Caco-2 (cell line): ENCODE measurements at regions not wholly inside any gene's neighbourhood (a gene's known extent, or its start where the extent isn't known, plus 50 kb on each side); places are given as distances from the start of the nearest gene placed in this dataset.

Experiments
- BruUV-seq: library from RNA; stranded (reverse); fragments of 400-500 nt; replicated peaks from 2 replicates; lab custom pipeline; 2021; lab: Mats Ljungman, UMichigan
- CTCF ChIA-PET: fragments of 300-600 bp; sonication (Branson Sonifier 250); formaldehyde crosslinking; loops from one replicate; lab custom pipeline; 2022; ENCODE audit warnings: antibody characterized with exemption; lab: Charles Lee
- POLR2A ChIA-PET: fragments of 300-600 bp; sonication (Branson Sonifier 250); formaldehyde crosslinking; loops from one replicate; lab custom pipeline; 2022; ENCODE audit warnings: antibody characterized with exemption; lab: Charles Lee
- DNase-seq, 2 experiments: peaks; one replicate each; pipeline versions ENCODE4 v3.0.0 to v3.0.0-alpha.2; 2020 to 2022
- H3K27me3 ChIP-seq: replicated peaks from 2 replicates; pipeline ENCODE4 v1.6.0; 2011; ENCODE audit warnings: low read length; ENCODE audit not compliant: control insufficient read depth, insufficient read depth
- H3K36me3 ChIP-seq: 2 replicates; pipeline ENCODE4 v1.5.1; 2011; ENCODE audit warnings: low read length; ENCODE audit not compliant: control insufficient read depth, insufficient read depth
- H3K4me1 ChIP-seq: fragments of 250-450 bp; sonication (Bioruptor Pico); 2 replicates; pipeline ENCODE4 v1.5.1; 2020; ENCODE audit warnings: mild to moderate bottlenecking
- H3K4me3 ChIP-seq: 2 replicates; pipeline ENCODE4 v1.5.1; 2011; ENCODE audit warnings: low read depth, mild to moderate bottlenecking, control low read depth, low read length
- H3K9me3 ChIP-seq: fragments of 250-450 bp; sonication (Bioruptor Pico); 2 replicates; pipeline ENCODE4 v1.5.1; 2020; ENCODE audit warnings: mild to moderate bottlenecking, moderate library complexity
- H3K27ac Mint-ChIP-seq: one replicate; pipeline ENCODE4 v1.8.0; 2022; ENCODE audit warnings: mixed read lengths; ENCODE audit not compliant: unreplicated experiment
- H3K27me3 Mint-ChIP-seq: one replicate; pipeline ENCODE4 v1.8.0; 2022; ENCODE audit warnings: mixed read lengths; ENCODE audit not compliant: insufficient read depth, unreplicated experiment
- H3K36me3 Mint-ChIP-seq: one replicate; pipeline ENCODE4 v1.8.0; 2022; ENCODE audit warnings: mild to moderate bottlenecking, mixed read lengths; ENCODE audit not compliant: insufficient read depth, unreplicated experiment
- H3K4me1 Mint-ChIP-seq: one replicate; pipeline ENCODE4 v1.8.0; 2022; ENCODE audit warnings: low read depth, mixed read lengths; ENCODE audit not compliant: unreplicated experiment
- H3K4me3 Mint-ChIP-seq: one replicate; pipeline ENCODE4 v1.8.0; 2022; ENCODE audit warnings: mild to moderate bottlenecking, moderate library complexity, mixed read lengths; ENCODE audit not compliant: unreplicated experiment
- H3K9me3 Mint-ChIP-seq: one replicate; pipeline ENCODE4 v1.8.0; 2022; ENCODE audit warnings: mixed read lengths; ENCODE audit not compliant: unreplicated experiment
- CTCF ChIP-seq, 2 experiments: fragments of 200-600 bp in 1 of 2; IDR thresholded peaks; 1 replicate in 1 of 2; 2 replicates in 1 of 2; pipeline versions ENCODE4 v1.5.1 to v1.8.0; 2011 to 2022; ENCODE audit warnings: antibody characterized with exemption in 1 of 2, control low read depth in 1 of 2, inconsistent platforms in 1 of 2, low read depth in 1 of 2, low read length in 1 of 2, mild to moderate bottlenecking in 1 of 2, moderate library complexity in 1 of 2; ENCODE audit not compliant: insufficient read depth in 1 of 2, severe bottlenecking in 1 of 2, unreplicated experiment in 1 of 2
- intact Hi-C: fragments of 100-400 bp; cut with micrococcal nuclease; formaldehyde crosslinking; loops from one replicate; pipeline ENCODE4 v1.10.0; 2022; ENCODE audit not compliant: unreplicated experiment

- TF ChIP-seq CTCF (IDR thresholded peaks at IDR 0.05; ENCODE audit: insufficient read depth in 1 of 2, low read depth in 1 of 2, low read length in 1 of 2, severe bottlenecking in 1 of 2, unreplicated experiment in 1 of 2) = no peak
- no peak for DNase-seq
- Histone ChIP-seq H3K9me3 (no peaks in the 10 kb centered on the region), H3K27me3 (no peaks in the 10 kb centered on the region), H3K4me3 (no peak overlapping the region), H3K4me1 (no peaks in the 10 kb centered on the region), H3K36me3 (no peaks in the 10 kb centered on the region)
- Mint-ChIP-seq H3K36me3 (no peaks in the 10 kb centered on the region), H3K4me1 (no peaks in the 10 kb centered on the region), H3K27ac (no peak overlapping the region), H3K27me3 (no peaks in the 10 kb centered on the region), H3K9me3 (no peaks in the 10 kb centered on the region), H3K4me3 (no peak overlapping the region)
- ChIA-PET CTCF (no interaction called here), POLR2A (no interaction called here)
- intact Hi-C loops = no loop called here
- BruUV-seq = no TSS peak
Measured at GRCh38 chr6:67094431-67094946, 1387.5 kb upstream of the EYS start.

GRCh38 chr6:67073938-67074337 lies 1366.9 kb upstream of the EYS start:
- ChIA-PET CTCF (no interaction called here), POLR2A (no interaction called here)
- Mint-ChIP-seq H3K4me1 (no peaks in the 10 kb centered on the region), H3K36me3 (no peaks in the 10 kb centered on the region), H3K27ac (no peak overlapping the region), H3K9me3 (no peaks in the 10 kb centered on the region), H3K27me3 (no peaks in the 10 kb centered on the region), H3K4me3 (no peak overlapping the region)
- H3K9me3 ChIP-seq = no peaks in the 10 kb centered on the region
- no peaks in the 10 kb centered on the region for H3K4me1 ChIP-seq
- no peaks in the 10 kb centered on the region for H3K36me3 ChIP-seq
- intact Hi-C loops = no loop called here
- no peak for TF ChIP-seq CTCF (IDR thresholded peaks at IDR 0.05; ENCODE audit: insufficient read depth in 1 of 2, low read depth in 1 of 2, low read length in 1 of 2, severe bottlenecking in 1 of 2, unreplicated experiment in 1 of 2)
- no TSS peak for BruUV-seq
- no peak overlapping the region for H3K4me3 ChIP-seq
- DNase-seq = no peak
- H3K27me3 ChIP-seq = no peaks in the 10 kb centered on the region

- H3K4me1 ChIP-seq = no peaks in the 10 kb centered on the region
- no peak for DNase-seq
- no peaks in the 10 kb centered on the region for H3K9me3 ChIP-seq
- POLR2A ChIA-PET = no interaction called here
- no peaks in the 10 kb centered on the region for H3K27me3 ChIP-seq
- no peak overlapping the region for H3K27ac Mint-ChIP-seq
- no peaks in the 10 kb centered on the region for H3K27me3 Mint-ChIP-seq
- H3K4me1 Mint-ChIP-seq = no peaks in the 10 kb centered on the region
- intact Hi-C loops = loop anchor here (10.0 kb wide), 1 partner anchor 1246 kb away; no protein-coding TSS in a partner anchor
- BruUV-seq = no TSS peak
- no peaks in the 10 kb centered on the region for H3K36me3 Mint-ChIP-seq
- no peaks in the 10 kb centered on the region for H3K36me3 ChIP-seq
- TF ChIP-seq CTCF (IDR thresholded peaks at IDR 0.05; ENCODE audit: insufficient read depth in 1 of 2, low read depth in 1 of 2, low read length in 1 of 2, severe bottlenecking in 1 of 2, unreplicated experiment in 1 of 2) = no peak
- CTCF ChIA-PET = no interaction called here
- no peak overlapping the region for H3K4me3 Mint-ChIP-seq
- H3K4me3 ChIP-seq = no peak overlapping the region
- no peaks in the 10 kb centered on the region for H3K9me3 Mint-ChIP-seq
Measured at GRCh38 chr6:67068781-67069180, 1361.8 kb upstream of the EYS start.
